GM23338 (cell line): ENCODE measurements at regions not wholly inside any gene's neighbourhood (a gene's known extent, or its start where the extent isn't known, plus 50 kb on each side); places are given as distances from the start of the nearest gene placed in this dataset.

Experiments used
- ATAC-seq: fragments of 200-7000 bp; cut with Tn5 transposase; 3 replicates; pipeline ENCODE4 v1.9.1; 2020
- DNase-seq: peaks from one replicate; pipeline ENCODE4 v3.0.0-alpha.2; 2015; ENCODE audit warnings: low spot score
- H2AFZ ChIP-seq: fragments of 200-600 bp; sonication (generic); 2 replicates; pipeline ENCODE4 v1.8.0; 2016; ENCODE audit warnings: antibody characterized with exemption, mild to moderate bottlenecking, moderate library complexity
- H3F3A ChIP-seq: fragments of 200-600 bp; sonication (generic); replicated peaks from 2 replicates; pipeline ENCODE4 v1.8.0; 2017; ENCODE audit warnings: antibody characterized with exemption, mixed run types, low read depth
- H3K27ac ChIP-seq: fragments of 200-600 bp; sonication (generic); 2 replicates; pipeline ENCODE4 v1.6.1; 2016; ENCODE audit warnings: low read depth
- H3K27me3 ChIP-seq: fragments of 200-600 bp; sonication (generic); 2 replicates; pipeline ENCODE4 v1.8.0; 2016; ENCODE audit warnings: mild to moderate bottlenecking, mixed run types, moderate library complexity; ENCODE audit not compliant: insufficient read depth
- H3K36me3 ChIP-seq: fragments of 200-600 bp; sonication (generic); 2 replicates; pipeline ENCODE4 v1.8.0; 2016; ENCODE audit warnings: mild to moderate bottlenecking; ENCODE audit not compliant: insufficient read depth
- H3K4me1 ChIP-seq: fragments of 200-600 bp; sonication (generic); 2 replicates; pipeline ENCODE4 v1.8.0; 2016; ENCODE audit warnings: mild to moderate bottlenecking, moderate library complexity; ENCODE audit not compliant: insufficient read depth
- H3K4me2 ChIP-seq: fragments of 200-600 bp; sonication (generic); 2 replicates; pipeline ENCODE4 v1.7.1; 2017; ENCODE audit warnings: mixed run types
- H3K4me3 ChIP-seq: fragments of 200-600 bp; sonication (generic); 2 replicates; pipeline ENCODE4 v1.6.1; 2016; ENCODE audit warnings: mixed run types
- H3K79me2 ChIP-seq: fragments of 200-600 bp; sonication (generic); replicated peaks from 2 replicates; pipeline ENCODE4 v1.8.0; 2017; ENCODE audit warnings: mild to moderate bottlenecking; ENCODE audit not compliant: insufficient read depth
- H3K9me2 ChIP-seq: fragments of 200-600 bp; sonication (generic); 2 replicates; pipeline ENCODE4 v1.8.0; 2017; ENCODE audit not compliant: insufficient read depth
- H4K20me1 ChIP-seq: fragments of 200-600 bp; sonication (generic); replicated peaks from 2 replicates; pipeline ENCODE4 v1.8.0; 2017; ENCODE audit warnings: mild to moderate bottlenecking; ENCODE audit not compliant: insufficient read depth
- H3K27ac Mint-ChIP-seq: 2 replicates; pipeline ENCODE4 v1.8.0; 2020; ENCODE audit warnings: inconsistent platforms, mild to moderate bottlenecking, moderate library complexity, mixed read lengths
- H3K27me3 Mint-ChIP-seq: 3 replicates; pipeline ENCODE4 v1.8.0; 2022; ENCODE audit warnings: low read depth, mild to moderate bottlenecking, moderate library complexity, mixed read lengths, inconsistent platforms; ENCODE audit not compliant: insufficient read depth, poor library complexity
- H3K36me3 Mint-ChIP-seq: 3 replicates; pipeline ENCODE4 v1.8.0; 2021; ENCODE audit warnings: low read depth, mild to moderate bottlenecking, inconsistent platforms, moderate library complexity, mixed read lengths
- H3K4me1 Mint-ChIP-seq: 3 replicates; pipeline ENCODE4 v1.8.0; 2020; ENCODE audit warnings: mild to moderate bottlenecking, inconsistent platforms, mixed read lengths
- H3K4me3 Mint-ChIP-seq: 3 replicates; pipeline ENCODE4 v1.8.0; 2021; ENCODE audit warnings: moderate library complexity, mild to moderate bottlenecking, inconsistent platforms, mixed read lengths
- H3K9me3 Mint-ChIP-seq: 3 replicates; pipeline ENCODE4 v1.8.0; 2020; ENCODE audit warnings: moderate library complexity, mild to moderate bottlenecking, inconsistent platforms, mixed read lengths
- CTCF ChIP-seq, 2 experiments: fragments of 200-600 bp in 1 of 2; sonication (generic) in 1 of 2; conservative IDR thresholded peaks; 2 replicates each; pipeline versions ENCODE4 v1.5.1 to v1.6.1; 2016 to 2017; ENCODE audit warnings: antibody characterized with exemption in 2 of 2, low read depth in 2 of 2, mild to moderate bottlenecking in 2 of 2, moderate library complexity in 1 of 2
- ETS1 ChIP-seq: IDR thresholded peaks from 2 replicates; pipeline ENCODE4 v1.6.1; 2016; ENCODE audit warnings: antibody characterized with exemption
- EZH2 ChIP-seq: fragments of 200-600 bp; sonication (generic); IDR thresholded peaks from one replicate; pipeline ENCODE4 v1.8.0; 2017; ENCODE audit warnings: antibody characterized with exemption, mild to moderate bottlenecking, low read depth; ENCODE audit not compliant: unreplicated experiment
- EZH2phosphoT487 ChIP-seq: fragments of 200-600 bp; sonication (generic); IDR thresholded peaks from one replicate; pipeline ENCODE4 v1.8.1; 2018; ENCODE audit warnings: antibody characterized with exemption; ENCODE audit not compliant: unreplicated experiment
- JUNB ChIP-seq: IDR thresholded peaks from one replicate; pipeline ENCODE4 v1.6.1; 2016; ENCODE audit warnings: antibody characterized with exemption; ENCODE audit not compliant: unreplicated experiment
- POLR2AphosphoS5 ChIP-seq: IDR thresholded peaks from 2 replicates; pipeline ENCODE4 v1.6.1; 2016; ENCODE audit warnings: antibody characterized with exemption, low read depth
- REST ChIP-seq: IDR thresholded peaks from one replicate; pipeline ENCODE4 v1.6.1; 2018; ENCODE audit warnings: antibody characterized with exemption; ENCODE audit not compliant: unreplicated experiment
- STAT1 ChIP-seq: IDR thresholded peaks from one replicate; pipeline ENCODE4 v1.6.1; 2016; ENCODE audit warnings: antibody characterized with exemption; ENCODE audit not compliant: unreplicated experiment
- ZNF114 ChIP-seq: fragments of 250-450 bp; sonication (Bioruptor Pico); IDR thresholded peaks from 2 replicates; pipeline ENCODE4 v1.5.0; 2020; ENCODE audit warnings: mild to moderate bottlenecking, moderate library complexity

GRCh38 chr13:33752597-33752996, 65.4 kb upstream of the RFC3 start (continued):
- TF ChIP-seq ETS1, result no peak
- no peak for TF ChIP-seq REST
- TF ChIP-seq EZH2, result no peak

DNA sequence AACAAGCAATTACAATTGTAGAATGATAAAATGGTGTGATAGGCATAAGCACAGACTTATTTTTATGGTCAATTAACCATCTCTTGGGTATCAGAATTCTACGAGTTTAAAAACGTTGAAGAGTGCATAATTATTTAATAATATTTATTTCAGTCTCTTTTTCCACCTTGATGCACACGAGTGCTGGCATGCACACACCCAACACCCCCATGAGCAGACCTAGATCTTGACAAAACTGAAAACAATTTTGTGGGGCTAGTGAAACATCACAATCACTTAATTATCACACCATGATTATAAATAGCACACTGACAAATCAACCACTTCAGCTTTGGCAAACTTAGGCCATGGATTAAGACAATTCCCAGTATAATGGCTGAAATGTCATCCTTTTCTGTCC, 61.0 kb upstream of the RFC3 start:
- H3K9me3 Mint-ChIP-seq, result no peaks in the 10 kb centered on the region
- no peak overlapping the region for H3K27ac ChIP-seq
- no peaks in the 10 kb centered on the region for H3K36me3 ChIP-seq
- H3K27ac Mint-ChIP-seq, result no peak overlapping the region
- H3K4me1 Mint-ChIP-seq, result no peaks in the 10 kb centered on the region; the same call in 2 of the 3 replicates
- H3K4me2 ChIP-seq, result no peak overlapping the region
- no peaks in the 10 kb centered on the region for H4K20me1 ChIP-seq
- H3K27me3 ChIP-seq, result no peaks in the 10 kb centered on the region
- no peaks in the 10 kb centered on the region for H3K79me2 ChIP-seq
- H2AFZ ChIP-seq, result no peak overlapping the region
- no peaks in the 10 kb centered on the region for H3K4me1 ChIP-seq
- no peaks in the 10 kb centered on the region for H3F3A ChIP-seq
- H3K4me3 ChIP-seq, result no peak overlapping the region
- H3K27me3 Mint-ChIP-seq, result no peaks in the 10 kb centered on the region
- ATAC-seq, result no peak
- H3K4me3 Mint-ChIP-seq, result no peak overlapping the region
- H3K36me3 Mint-ChIP-seq, result no peaks in the 10 kb centered on the region
- H3K9me2 ChIP-seq, result no peaks in the 10 kb centered on the region
- DNase-seq, result no peak
- TF ChIP-seq CTCF (conservative IDR thresholded peaks at IDR 0.05; ENCODE audit: low read depth in 2 of 2), result no peak
- TF ChIP-seq EZH2phosphoT487, result no peak
- no peak for TF ChIP-seq ZNF114
- no peak for TF ChIP-seq JUNB
- TF ChIP-seq REST, result no peak
- TF ChIP-seq POLR2AphosphoS5, result no peak
- TF ChIP-seq STAT1, result no peak
- TF ChIP-seq ETS1, result no peak
- no peak for TF ChIP-seq EZH2
